AG04449 (cell line): ENCODE measurements at regions not wholly inside any gene's neighbourhood (a gene's known extent, or its start where the extent isn't known, plus 50 kb on each side); places are given as distances from the start of the nearest gene placed in this dataset.

Experiments used
- CTCF ChIA-PET: fragments of 350-600 bp; formaldehyde crosslinking; extraction: SDS; loops from one replicate; lab custom pipeline; 2021; ENCODE audit warnings: antibody characterized with exemption; lab: Yijun Ruan, JAX
- POLR2A ChIA-PET: fragments of 400-600, 350-600 bp; formaldehyde crosslinking; extraction: SDS; loops from one replicate; lab custom pipeline; 2020; ENCODE audit warnings: antibody characterized with exemption, inconsistent platforms; lab: Yijun Ruan, JAX
- DNase-seq: peaks from one replicate; pipeline ENCODE4 v3.0.0-alpha.2; 2010; ENCODE audit warnings: low read depth, low spot score
- H3K4me3 ChIP-seq: 2 replicates; pipeline ENCODE4 v1.5.1; 2011; ENCODE audit warnings: low read depth, mild to moderate bottlenecking, control low read depth, low read length
- TF ChIP-seq, protein P1 (sequence below): IDR thresholded peaks from one replicate; pipeline ENCODE4 v1.5.1; 2011; ENCODE audit warnings: mild to moderate bottlenecking, moderate library complexity, low read length, control low read depth, inconsistent platforms; ENCODE audit not compliant: insufficient read depth; ENCODE audit errors: missing control alignments

DNA sequence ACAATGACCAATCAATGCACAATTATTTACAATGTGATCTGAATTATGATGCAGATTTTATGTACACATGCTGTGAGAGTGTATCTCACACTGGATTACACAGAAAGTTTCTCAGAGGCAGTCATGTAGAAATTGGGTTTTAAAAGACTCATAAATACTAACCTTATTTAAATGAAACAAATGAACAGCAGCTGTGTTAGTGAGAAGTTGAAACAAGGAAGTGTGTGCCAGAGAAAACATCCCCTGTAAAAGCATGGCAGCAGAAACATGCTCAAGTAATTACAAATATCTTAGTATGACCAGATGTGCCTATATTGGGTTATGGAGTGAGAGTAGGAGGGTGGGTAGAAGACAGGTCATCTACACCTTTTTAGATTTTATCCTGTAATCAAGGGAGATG is 723.7 kb downstream of the C12orf50 start:
- TF ChIP-seq, protein P1, sequence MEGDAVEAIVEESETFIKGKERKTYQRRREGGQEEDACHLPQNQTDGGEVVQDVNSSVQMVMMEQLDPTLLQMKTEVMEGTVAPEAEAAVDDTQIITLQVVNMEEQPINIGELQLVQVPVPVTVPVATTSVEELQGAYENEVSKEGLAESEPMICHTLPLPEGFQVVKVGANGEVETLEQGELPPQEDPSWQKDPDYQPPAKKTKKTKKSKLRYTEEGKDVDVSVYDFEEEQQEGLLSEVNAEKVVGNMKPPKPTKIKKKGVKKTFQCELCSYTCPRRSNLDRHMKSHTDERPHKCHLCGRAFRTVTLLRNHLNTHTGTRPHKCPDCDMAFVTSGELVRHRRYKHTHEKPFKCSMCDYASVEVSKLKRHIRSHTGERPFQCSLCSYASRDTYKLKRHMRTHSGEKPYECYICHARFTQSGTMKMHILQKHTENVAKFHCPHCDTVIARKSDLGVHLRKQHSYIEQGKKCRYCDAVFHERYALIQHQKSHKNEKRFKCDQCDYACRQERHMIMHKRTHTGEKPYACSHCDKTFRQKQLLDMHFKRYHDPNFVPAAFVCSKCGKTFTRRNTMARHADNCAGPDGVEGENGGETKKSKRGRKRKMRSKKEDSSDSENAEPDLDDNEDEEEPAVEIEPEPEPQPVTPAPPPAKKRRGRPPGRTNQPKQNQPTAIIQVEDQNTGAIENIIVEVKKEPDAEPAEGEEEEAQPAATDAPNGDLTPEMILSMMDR = no peak

GRCh38 chr12:87304406-87304805 is 724.8 kb downstream of the C12orf50 start:
- TF ChIP-seq, protein P1 = no peak
- ChIA-PET POLR2A (no interaction called here), CTCF (no interaction called here)
- no peak overlapping the region for H3K4me3 ChIP-seq
- DNase-seq = no peak

More for the DNA sequence above, 723.7 kb downstream of the C12orf50 start:
- ChIA-PET POLR2A (no interaction called here), CTCF (no interaction called here)
- no peak for DNase-seq
- H3K4me3 ChIP-seq = no peak overlapping the region

DNA sequence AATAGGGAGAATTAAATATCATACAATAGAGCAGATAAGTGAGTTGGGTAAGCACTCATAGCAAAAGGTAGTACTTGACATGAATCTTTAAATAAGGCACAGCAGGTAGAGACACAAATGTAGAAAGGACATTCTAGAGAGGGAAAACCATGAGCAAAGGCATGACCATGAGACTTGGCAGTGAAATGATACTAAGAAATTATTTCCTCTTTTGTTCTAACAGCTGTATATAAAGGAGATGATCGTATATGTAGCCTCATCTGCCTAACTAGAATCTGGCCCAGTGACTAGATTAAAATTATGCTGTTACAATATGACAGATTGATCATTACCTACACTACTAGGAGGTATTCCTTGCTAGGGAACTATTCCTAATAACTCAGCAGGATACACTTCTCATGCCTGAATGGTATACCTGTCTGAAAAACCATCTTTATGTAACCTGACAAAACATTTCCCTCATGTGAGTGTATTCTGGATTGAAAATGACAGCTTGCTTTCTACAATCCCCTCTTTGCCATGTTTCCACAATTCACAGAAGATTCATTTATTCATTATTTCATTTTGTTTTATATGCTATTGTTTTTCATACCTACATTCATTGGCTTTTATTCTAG is 725.7 kb downstream of the C12orf50 start:
- DNase-seq = no peak
- TF ChIP-seq, protein P1 = no peak
- ChIA-PET CTCF (no interaction called here), POLR2A (no interaction called here)
- no peak overlapping the region for H3K4me3 ChIP-seq

DNA sequence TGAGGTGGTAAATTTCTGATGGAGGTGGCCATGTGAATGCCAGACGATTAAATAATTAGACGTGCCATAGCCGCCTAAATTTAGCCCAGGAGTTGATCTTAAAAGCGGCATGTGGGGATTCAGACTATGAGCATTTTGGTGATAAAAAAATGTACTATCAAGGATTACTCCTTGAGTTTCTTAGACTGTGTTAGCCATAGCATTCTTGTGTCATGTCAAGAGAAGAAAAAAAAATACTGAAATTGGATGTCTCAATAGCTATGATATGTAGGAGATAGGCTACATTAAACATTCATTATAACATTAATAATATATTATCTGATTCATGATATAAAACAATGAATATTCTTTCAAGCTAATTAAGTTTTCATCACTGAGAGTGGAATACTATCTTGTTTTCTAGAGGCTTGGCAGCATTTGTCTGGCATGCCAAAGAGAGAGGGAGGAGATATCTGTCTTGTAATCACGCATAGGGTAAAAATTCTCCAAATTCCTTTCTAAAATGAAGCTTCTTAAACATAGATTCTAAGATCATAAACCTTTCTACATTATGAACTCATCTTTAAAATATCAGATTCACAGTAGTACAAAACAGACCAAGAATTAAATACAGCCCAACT is 727.0 kb downstream of the C12orf50 start:
- H3K4me3 ChIP-seq = no peak overlapping the region
- DNase-seq = no peak
- POLR2A ChIA-PET = no interaction called here
- CTCF ChIA-PET = interaction anchor here (1.8 kb wide), 1 partner anchor 546 kb away, joined by 4 read pairs; no protein-coding TSS in a partner anchor
- TF ChIP-seq, protein P1 = no peak

DNA sequence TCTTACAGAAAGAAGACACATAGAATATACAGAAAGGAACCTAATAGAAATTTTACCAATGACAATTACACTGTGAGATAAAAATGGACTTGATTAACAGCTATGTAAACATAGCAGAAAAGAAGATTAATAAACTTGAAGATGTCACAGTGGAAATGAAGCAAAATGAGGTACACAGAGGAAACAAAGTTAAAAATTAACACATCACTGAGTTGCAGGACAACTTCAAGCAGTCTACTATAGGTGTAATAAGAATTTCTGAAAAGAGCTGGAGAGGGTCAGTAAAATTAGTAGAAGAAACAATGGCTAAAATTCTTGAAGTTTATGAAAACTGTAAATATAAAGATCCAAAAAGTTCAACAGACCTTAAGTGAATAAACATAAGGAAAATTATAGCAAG is 738.7 kb downstream of the C12orf50 start:
- POLR2A ChIA-PET = no interaction called here
- CTCF ChIA-PET = no interaction called here
- TF ChIP-seq, protein P1 = no peak
- no peak for DNase-seq
- H3K4me3 ChIP-seq = no peak overlapping the region

DNA sequence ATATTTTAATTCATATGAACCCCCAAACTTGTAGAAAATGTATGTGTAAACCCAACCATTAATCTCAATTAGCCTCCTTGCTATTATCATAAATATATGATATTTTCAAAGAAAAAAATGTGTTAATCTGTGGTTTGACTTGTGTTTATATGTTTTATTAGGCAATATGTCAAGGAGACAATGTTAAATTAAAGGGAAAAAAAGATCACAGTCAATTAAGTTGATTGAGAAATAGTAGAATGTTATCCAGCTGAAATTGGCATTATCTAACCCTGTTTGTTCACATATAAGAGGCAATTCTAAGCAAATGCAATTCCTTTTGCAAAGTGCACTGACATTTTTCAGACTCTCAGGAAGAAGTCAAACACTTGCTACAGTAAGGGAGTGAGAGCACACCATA is 745.3 kb downstream of the C12orf50 start:
- H3K4me3 ChIP-seq = no peak overlapping the region
- DNase-seq = no peak
- TF ChIP-seq, protein P1 = no peak
- CTCF ChIA-PET = no interaction called here
- POLR2A ChIA-PET = no interaction called here
